ENCODE measurements at regions not wholly inside any gene's neighbourhood (a gene's known extent, or its start where the extent isn't known, plus 50 kb on each side); places are given as distances from the start of the nearest gene placed in this dataset.
A peak's percentile ranks its signal among the peaks of the same experiment; 100 is the strongest.

DNA sequence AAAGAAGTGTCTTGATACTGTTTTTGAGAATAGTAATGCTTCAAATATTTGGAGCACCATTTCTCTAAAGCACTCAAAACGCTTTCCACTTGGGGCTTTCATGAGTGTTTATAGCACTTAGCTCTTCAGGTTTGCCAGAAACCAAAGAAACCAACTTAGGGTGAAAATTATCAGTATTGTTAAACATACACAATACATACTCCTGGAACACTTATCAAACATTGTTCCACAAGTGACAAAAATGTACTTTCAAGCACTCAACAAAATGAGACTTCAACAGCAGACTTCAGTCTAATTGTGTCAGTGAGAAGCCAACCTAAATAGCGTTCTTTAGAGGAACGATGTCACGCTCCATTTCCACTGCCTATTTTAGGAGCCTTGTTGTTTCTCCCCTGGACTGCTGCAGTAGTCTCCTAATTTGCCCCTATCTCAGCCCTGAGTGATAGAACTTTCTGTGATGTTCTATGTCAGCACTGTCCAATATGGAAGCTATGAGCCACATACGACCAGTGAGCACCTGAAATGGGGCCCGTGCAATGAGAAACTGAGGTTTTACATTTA is 461.3 kb downstream of the KIF16B start:
- TF ChIP-seq CTCF (IDR thresholded peaks at IDR 0.05; ENCODE audit: insufficient read depth, missing control alignments) = no peak
- DNase-seq (ENCODE audit: insufficient read length, low spot score) (no peak), FAIRE-seq (no peak)

DNA sequence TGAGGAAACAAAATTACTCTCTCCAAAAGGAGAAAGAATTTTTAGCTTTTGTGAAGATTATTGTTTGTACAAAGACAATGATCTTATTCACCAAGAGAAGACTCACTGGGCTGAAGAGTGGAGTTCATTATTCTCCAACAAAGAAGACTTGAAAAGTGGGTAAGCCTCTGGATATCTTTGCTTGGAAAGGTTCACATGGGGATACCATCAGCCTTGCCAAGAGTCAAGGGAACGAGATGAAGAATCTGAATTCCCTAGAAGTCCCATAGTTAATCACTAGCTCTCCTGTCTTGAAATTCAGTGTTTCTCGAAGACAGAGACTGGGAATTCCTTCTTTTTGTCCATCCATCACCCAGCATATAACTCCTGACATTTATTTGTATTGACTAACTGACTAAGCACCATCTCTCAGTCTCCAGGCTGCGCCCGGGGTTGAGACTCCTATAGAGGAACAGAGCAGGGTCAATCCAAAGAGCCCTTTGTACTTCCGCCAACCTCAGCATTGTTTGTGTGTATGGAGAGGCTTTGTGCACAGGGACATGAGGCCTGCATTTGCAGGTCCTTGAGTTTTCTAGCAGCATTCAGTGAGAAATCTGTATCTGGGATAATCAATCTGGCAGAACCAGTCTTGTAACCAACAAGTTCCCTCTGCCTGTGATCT is 461.9 kb downstream of the KIF16B start:
- DNase-seq (ENCODE audit: insufficient read length, low spot score) = no peak
- TF ChIP-seq CTCF (IDR thresholded peaks at IDR 0.05; ENCODE audit: insufficient read depth, missing control alignments) = no peak
- no peak for FAIRE-seq

- FAIRE-seq (no peak), DNase-seq (ENCODE audit: insufficient read length, low spot score) (peak; percentile 7)
- no peak for TF ChIP-seq CTCF (IDR thresholded peaks at IDR 0.05; ENCODE audit: insufficient read depth, missing control alignments)
These were observed 465.9 kb downstream of the KIF16B start for GRCh38 chr20:16107172-16107870.

- no peak for DNase-seq (ENCODE audit: insufficient read length, low spot score)
- no peak for TF ChIP-seq CTCF (IDR thresholded peaks at IDR 0.05; ENCODE audit: insufficient read depth, missing control alignments)
- FAIRE-seq = no peak
These were observed 466.9 kb downstream of the KIF16B start for GRCh38 chr20:16106191-16106849.

DNA sequence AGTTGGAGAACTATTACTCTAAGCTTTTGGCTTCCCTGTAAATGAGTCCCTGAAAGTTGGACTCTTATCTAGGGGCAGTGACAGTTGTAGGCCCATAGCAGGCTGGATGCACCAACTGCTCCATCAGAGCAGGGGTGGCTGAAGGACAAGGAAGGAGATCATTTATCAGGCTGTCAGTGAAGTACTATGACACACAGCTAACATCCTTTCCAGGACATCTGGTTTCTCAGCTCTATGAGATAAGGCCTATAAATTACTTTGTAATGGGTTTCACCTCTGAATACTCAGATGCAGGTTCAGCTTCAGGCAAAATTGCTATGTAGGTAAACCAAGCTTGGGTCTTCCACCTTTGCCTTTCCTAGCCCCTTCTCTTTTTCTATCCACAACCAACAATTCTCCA is 468.5 kb downstream of the KIF16B start:
- DNase-seq (ENCODE audit: insufficient read length, low spot score) (no peak), FAIRE-seq (no peak)
- no peak for TF ChIP-seq CTCF (IDR thresholded peaks at IDR 0.05; ENCODE audit: insufficient read depth, missing control alignments)

Measured in D721Med (cell line).